Activated naive CD4-positive, alpha-beta T cell treated with anti-CD3 and anti-CD28 coated beads for 36 hours (primary cell): ENCODE measurements at regions not wholly inside any gene's neighbourhood (a gene's known extent, or its start where the extent isn't known, plus 50 kb on each side); places are given as distances from the start of the nearest gene placed in this dataset.
A peak's percentile ranks its signal among the peaks of the same experiment; 100 is the strongest.
"Not testable (repeated sequence)": the region's sequence is repeated elsewhere in the genome, so short reads cannot be mapped to it uniquely, and the experiment has no call there.

Source experiments
- CTCF ChIA-PET: fragments of 350-600 bp; sonication (Branson Sonifier 250); formaldehyde crosslinking; loops from one replicate; lab custom pipeline; 2021; ENCODE audit warnings: antibody characterized with exemption; lab: Charles Lee
- DNase-seq: peaks from one replicate; pipeline ENCODE4 v3.0.0-alpha.2; 2020
- H3K27ac Mint-ChIP-seq: one replicate; pipeline ENCODE4 v1.8.0; 2021; ENCODE audit warnings: mild to moderate bottlenecking, mixed read lengths
- H3K27me3 Mint-ChIP-seq: one replicate; pipeline ENCODE4 v1.8.0; 2021; ENCODE audit warnings: low read depth, mixed read lengths
- H3K36me3 Mint-ChIP-seq: one replicate; pipeline ENCODE4 v1.8.0; 2021; ENCODE audit warnings: low read depth, mixed read lengths
- H3K4me1 Mint-ChIP-seq: one replicate; pipeline ENCODE4 v1.8.0; 2021; ENCODE audit warnings: low read depth, mixed read lengths
- H3K4me3 Mint-ChIP-seq: one replicate; pipeline ENCODE4 v1.8.0; 2021; ENCODE audit warnings: mild to moderate bottlenecking, moderate library complexity, mixed read lengths
- H3K9me3 Mint-ChIP-seq: one replicate; pipeline ENCODE4 v1.8.0; 2021; ENCODE audit warnings: mixed read lengths
- intact Hi-C: fragments of 100-400 bp; cut with micrococcal nuclease; formaldehyde crosslinking; loops from one replicate; pipeline ENCODE4 v1.15.1; 2023

DNA sequence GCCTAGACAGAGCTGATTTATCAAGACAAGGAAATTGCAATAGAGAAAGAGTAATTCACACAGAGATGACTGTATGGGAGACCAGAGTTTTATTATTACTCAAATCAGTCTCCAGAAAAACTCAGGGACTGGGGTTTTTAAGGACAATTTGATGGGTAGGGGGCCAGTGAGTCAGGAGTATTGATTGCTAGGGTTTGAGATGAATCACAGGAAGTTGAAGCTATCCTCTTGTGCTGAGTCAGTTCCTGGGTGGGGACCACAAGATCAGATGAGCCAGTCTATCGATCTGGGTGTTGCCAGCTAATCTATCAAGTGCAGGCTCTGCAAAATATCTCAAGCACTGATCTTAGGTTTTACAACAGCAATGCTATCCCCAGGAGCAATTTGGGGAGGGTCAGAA, 87.4 kb upstream of the TGIF2LY start:
- H3K36me3 Mint-ChIP-seq, CTCF ChIA-PET, H3K27me3 Mint-ChIP-seq, H3K4me3 Mint-ChIP-seq, H3K4me1 Mint-ChIP-seq, intact Hi-C loops, H3K27ac Mint-ChIP-seq, H3K9me3 Mint-ChIP-seq: not testable (repeated sequence)
- DNase-seq = peak; percentile 6

DNA sequence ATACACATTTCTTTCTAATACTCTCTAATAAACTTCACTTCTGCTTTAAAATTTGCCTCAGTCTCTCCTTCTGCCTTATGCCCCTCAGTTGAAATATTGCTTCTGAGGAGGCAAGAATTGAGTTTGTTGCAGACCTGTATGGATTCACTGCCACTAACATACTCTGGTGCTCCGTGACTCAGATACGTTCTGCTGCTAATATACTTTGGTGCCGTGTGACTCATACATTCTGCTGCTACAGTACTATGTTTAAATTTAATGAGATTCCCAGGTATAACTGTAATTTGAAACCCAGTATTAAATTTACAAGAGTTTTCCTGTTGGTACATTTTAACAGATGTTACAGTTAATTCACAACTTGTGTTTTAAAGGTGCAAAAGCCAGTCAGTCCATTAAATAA, 84.3 kb upstream of the TGIF2LY start:
- H3K4me1 Mint-ChIP-seq, DNase-seq, H3K4me3 Mint-ChIP-seq, CTCF ChIA-PET, H3K36me3 Mint-ChIP-seq, H3K9me3 Mint-ChIP-seq, intact Hi-C loops, H3K27me3 Mint-ChIP-seq, H3K27ac Mint-ChIP-seq: not testable (repeated sequence)

DNA sequence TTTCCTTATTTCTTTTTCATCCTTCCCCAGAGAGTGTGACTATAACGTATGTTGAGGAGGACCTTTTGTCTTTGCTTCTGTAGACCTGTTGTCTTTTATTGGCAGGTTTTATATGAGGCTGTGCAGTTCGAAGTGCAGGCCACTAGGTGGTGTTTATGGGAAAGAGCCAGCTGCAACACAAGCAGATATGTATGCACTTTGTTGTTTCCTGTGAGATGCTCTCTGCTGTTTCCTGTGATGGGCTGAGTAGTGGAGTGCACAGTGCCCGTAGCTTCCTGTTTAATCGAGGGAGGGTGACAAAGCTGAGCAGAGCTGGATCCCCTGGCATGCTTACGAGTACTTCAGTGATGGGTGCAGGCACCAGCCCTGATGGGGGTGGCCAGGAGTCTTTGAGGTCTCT, 51.8 kb upstream of the TGIF2LY start:
- H3K9me3 Mint-ChIP-seq, H3K27ac Mint-ChIP-seq, CTCF ChIA-PET, H3K27me3 Mint-ChIP-seq, intact Hi-C loops, H3K4me3 Mint-ChIP-seq, H3K4me1 Mint-ChIP-seq, H3K36me3 Mint-ChIP-seq: not testable (repeated sequence)
- peak; percentile 24 for DNase-seq
